NCI-H2171 treated with DMSO at 0.1 percent for 48 hours (cell line): ENCODE measurements at regions not wholly inside any gene's neighbourhood (a gene's known extent, or its start where the extent isn't known, plus 50 kb on each side); places are given as distances from the start of the nearest gene placed in this dataset.
A peak's percentile ranks its signal among the peaks of the same experiment; 100 is the strongest.

ENCODE experiments used
- DNase-seq: peaks from one replicate; lab custom pipeline; 2025; lab: John Stamatoyannopoulos, UW

GRCh38 chr11:106461839-106462545 lies 384.5 kb downstream of the AASDHPPT start:
- no peak for DNase-seq

- DNase-seq: no peak
These were observed 385.7 kb downstream of the AASDHPPT start for GRCh38 chr11:106463154-106463553.

GRCh38 chr11:106463796-106464201 lies 386.3 kb downstream of the AASDHPPT start:
- DNase-seq: no peak

- DNase-seq: no peak
These were observed 387.3 kb downstream of the AASDHPPT start for GRCh38 chr11:106464728-106465127.

- peak; percentile 11 for DNase-seq
These were observed 389.1 kb downstream of the AASDHPPT start for GRCh38 chr11:106466521-106467080.

DNA sequence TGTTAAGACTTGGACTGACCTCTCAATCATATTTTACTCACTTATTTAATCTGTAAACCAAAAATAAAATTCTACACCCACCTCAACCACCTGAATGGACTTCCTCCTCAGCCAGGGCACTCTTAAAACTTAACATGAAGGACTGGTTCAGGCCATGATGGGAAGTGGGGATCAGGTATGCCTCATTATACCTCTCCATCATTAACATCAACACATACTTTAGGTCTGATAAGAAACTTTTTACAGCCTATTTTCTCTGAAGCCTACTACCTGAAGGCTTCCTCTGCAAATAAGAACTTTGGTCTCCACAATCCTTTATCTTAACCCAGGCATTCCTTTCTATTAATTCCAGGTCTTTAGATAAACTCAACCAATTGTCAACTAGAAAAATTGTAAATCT lies 390.0 kb downstream of the AASDHPPT start:
- no peak for DNase-seq

DNA sequence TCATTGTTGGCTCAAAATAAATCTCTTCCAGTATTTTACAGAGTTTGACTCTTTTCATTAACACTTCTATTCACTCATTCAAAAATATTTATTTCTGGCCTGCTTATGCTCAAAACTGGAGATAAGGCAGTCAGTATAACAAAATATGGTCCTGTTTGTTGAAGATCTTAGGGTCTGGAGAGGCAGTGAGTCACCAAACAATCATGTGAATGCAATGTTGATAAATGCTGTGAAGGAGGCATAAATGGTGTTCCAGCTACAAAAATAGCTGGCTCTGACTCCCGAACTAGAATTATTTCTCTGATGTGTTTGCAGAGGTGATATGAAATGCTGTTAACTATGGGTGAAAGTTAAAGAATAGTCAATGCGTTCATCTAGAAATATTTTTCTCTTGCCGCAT lies 390.6 kb downstream of the AASDHPPT start:
- no peak for DNase-seq

- no peak for DNase-seq
These were observed 391.1 kb downstream of the AASDHPPT start for GRCh38 chr11:106468531-106468930.

- DNase-seq: no peak
These were observed 392.8 kb downstream of the AASDHPPT start for GRCh38 chr11:106470230-106470629.

DNA sequence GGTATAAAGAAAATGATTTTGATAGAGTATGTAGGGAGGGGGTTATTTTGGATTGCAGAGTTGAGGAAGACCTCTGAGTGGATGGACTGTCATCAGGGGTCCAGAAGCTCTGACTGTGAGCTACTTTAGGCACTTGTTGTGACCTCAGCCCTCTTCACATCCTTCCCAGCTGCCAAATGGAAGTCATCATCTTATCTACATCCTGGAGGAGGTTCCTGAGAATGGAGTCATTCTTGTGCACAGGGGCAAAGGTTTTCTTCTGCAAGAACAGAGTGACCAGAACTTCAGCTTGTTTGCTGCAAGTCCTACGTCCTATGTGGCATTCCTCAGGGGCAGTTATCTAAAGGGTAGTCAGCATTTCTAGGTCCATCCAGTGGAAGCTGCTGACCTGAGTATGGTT lies 393.8 kb downstream of the AASDHPPT start:
- no peak for DNase-seq

DNA sequence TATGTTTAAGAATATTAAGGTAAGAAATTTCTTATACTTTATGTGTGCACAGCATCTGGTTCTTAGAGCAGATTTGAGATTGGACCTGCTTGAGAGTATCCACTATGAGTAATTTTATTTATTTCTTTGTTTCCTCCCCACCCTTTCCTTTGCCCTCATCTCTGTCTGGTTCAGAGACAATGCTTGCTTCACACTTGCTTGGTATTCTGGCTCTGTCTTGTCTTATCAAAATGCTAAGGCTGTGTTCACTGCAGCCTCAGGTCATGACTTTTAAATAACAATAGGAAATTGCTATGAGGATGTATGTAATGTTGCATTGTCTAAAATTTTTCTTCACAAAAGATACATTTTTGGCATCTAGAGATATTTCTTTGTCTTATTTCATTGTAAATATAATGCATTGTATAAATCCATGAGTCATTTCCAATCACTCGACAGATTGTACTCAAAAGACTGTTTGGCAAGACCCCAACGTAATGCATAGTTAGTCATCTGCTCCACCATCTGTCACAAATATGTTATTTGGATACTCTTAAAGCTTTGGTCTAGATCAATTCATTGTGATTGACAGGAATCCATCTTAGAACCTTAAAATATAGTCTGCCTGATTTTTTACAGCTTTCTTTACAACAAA lies 395.7 kb downstream of the AASDHPPT start:
- DNase-seq: peak; percentile 92

DNA sequence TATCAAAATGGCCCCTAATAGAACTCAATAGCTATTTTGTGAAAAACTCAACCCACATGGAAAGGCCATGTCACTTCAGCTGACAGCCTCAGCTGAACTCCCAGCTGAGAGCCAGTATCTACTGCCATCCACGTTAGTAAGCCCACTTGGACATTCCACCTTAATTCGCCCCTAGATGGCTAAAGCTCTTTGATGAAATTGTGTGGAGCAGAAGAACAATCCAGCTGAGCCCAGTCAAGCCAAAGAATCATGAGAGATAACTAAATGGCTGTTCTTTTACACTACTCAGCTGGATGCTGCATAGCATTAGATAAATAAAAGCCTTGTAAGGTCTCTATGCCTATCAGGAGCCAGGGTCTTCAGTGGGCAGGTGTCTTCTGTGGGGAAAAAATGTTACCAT lies 396.8 kb downstream of the AASDHPPT start:
- DNase-seq: no peak

DNA sequence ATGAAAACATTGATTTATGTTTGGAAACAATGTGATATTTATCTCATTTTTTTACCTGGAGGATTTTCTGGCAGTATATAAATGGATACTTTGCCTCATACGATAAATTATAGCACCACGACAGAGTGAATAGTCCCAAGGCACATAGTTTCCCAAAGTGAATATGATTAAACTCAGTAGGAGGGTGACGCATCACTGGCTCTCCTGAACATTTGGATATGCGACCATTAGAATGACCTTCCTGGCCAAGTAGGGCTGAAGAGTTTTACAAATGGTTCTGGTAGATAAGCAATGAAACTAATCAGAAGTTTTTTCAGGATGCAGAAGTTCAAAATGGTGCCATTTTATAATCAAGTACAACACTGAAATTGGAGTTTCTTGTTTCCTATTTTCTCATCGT lies 397.7 kb downstream of the AASDHPPT start:
- no peak for DNase-seq

GRCh38 chr11:106477776-106478175 lies 400.3 kb downstream of the AASDHPPT start:
- no peak for DNase-seq

GRCh38 chr11:106479646-106480045 lies 402.2 kb downstream of the AASDHPPT start:
- DNase-seq: no peak

- DNase-seq: no peak
These were observed 403.2 kb downstream of the AASDHPPT start for GRCh38 chr11:106480581-106481190.

- peak; percentile 1 for DNase-seq
These were observed 405.7 kb downstream of the AASDHPPT start for GRCh38 chr11:106482917-106483785.

DNA sequence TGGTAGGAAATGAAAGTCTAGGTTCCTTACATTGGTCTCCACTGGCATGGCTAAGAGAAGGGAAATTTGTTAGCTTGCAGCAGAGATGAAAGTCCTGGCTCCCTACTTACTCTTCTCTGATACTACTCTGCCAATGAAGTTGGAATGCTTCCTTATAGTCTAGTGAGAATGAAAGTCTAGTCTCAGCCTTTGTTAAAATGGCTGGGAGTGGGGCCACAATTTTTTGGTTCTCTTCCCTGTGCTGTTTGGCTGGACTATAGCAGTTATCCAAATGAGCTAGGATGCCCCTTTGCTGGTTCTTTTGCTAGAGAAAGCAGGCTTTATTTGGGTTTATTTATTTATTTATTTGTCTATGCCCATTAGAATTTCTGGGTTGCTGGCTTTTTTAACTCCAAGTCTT lies 414.3 kb downstream of the AASDHPPT start:
- DNase-seq: no peak

DNA sequence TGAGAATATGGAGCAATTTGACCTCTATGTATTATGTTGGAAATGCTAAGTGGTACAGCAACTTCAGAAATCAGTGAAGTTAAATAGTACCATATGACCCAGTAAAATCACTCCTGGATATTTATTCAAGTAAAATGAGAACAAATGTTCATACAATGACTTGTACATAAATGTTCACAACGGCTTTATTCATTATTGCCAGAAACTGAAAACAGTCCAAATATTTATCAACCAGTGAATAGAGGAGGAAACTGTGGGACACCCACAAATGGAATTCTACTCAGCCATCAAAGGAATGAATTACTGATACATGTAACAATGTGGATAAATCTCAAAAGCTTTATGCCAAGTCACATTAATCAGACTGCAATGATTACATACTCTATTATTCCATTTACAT lies 416.3 kb downstream of the AASDHPPT start:
- DNase-seq: no peak

DNA sequence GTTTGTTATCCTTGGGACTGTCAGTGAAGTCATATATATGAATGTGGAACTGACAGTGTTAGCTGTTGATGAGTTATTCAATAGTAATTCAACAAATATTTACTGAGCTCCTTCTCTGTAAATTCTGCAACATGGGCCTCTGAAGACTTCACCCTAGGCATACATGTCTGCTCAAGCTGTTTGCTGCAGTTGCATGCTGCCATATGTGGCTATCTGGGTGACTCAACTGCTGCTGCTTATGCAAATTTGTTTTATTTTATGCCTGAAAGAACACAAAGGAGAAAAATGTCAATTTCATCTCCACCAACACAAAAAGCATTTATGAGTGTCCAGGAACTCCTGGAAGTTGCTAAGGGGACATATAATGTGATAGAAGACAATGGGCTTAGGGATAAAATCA lies 417.6 kb downstream of the AASDHPPT start:
- peak; percentile 15 for DNase-seq

DNA sequence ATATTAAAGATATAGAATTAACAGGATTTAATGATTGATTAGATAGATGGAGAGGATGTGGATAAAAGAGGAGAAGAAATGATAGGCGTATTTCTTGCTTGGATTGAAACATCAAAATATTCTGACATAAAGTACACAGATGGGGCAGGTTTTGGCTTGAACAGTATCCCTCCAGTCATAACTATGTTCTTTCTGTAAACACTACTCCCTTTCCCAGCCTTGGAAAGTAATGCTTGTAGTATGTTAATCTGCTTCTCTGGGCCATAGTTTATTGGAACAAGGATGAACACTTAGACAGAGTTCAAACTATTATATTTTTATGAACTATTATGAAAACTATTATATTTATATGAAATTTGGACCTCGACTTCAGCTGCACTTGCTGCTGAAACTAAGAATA lies 419.2 kb downstream of the AASDHPPT start:
- DNase-seq: no peak

GRCh38 chr11:106497321-106497720 lies 419.9 kb downstream of the AASDHPPT start:
- DNase-seq: no peak
